Endothelial cell of umbilical vein (primary cell): ENCODE measurements at regions not wholly inside any gene's neighbourhood (a gene's known extent, or its start where the extent isn't known, plus 50 kb on each side); places are given as distances from the start of the nearest gene placed in this dataset.

Experiments used
- BruUV-seq: library from RNA; stranded (reverse); fragments of 400-500 nt; replicated peaks from 2 replicates; lab custom pipeline; 2021; lab: Mats Ljungman, UMichigan
- CTCF ChIA-PET: fragments of 300-600, 350-600 bp; sonication (Branson Sonifier 250); formaldehyde crosslinking; loops from one replicate; lab custom pipeline; 2021; ENCODE audit warnings: antibody characterized with exemption, inconsistent platforms; lab: Charles Lee
- POLR2A ChIA-PET: fragments of 300-600, 350-600 bp; sonication (Branson Sonifier 250); formaldehyde crosslinking; loops from one replicate; lab custom pipeline; 2021; ENCODE audit warnings: antibody characterized with exemption, inconsistent platforms; lab: Charles Lee
- DNase-seq: peaks from one replicate; pipeline ENCODE4 v3.0.0-alpha.2; 2011; ENCODE audit warnings: low read depth, low spot score
- FAIRE-seq: peaks from 2 replicates; lab custom pipeline; 2011; peaks lifted over from hg19 to GRCh38; lab: Jason Lieb, UNC
- H2AFZ ChIP-seq: 2 replicates; pipeline ENCODE4 v1.6.0; 2012; ENCODE audit warnings: low read depth, low read length, control low read depth, inconsistent platforms
- H3K27ac ChIP-seq: 2 replicates; pipeline ENCODE4 v1.5.1; 2011; ENCODE audit warnings: low read depth, mild to moderate bottlenecking, control low read depth, low read length, moderate library complexity; ENCODE audit not compliant: insufficient read depth
- H3K27me3 ChIP-seq, 2 experiments: 2 replicates each; pipeline versions ENCODE4 v1.6.0 to v1.6.1; 2011; ENCODE audit warnings: low read length in 2 of 2, mixed read lengths in 1 of 2; ENCODE audit not compliant: control insufficient read depth in 2 of 2, insufficient read depth in 2 of 2
- H3K36me3 ChIP-seq, 2 experiments: 2 replicates in 1 of 2; 3 replicates in 1 of 2; pipeline ENCODE4 v1.5.1; 2011; ENCODE audit warnings: low read length in 2 of 2, mild to moderate bottlenecking in 1 of 2, moderate library complexity in 1 of 2; ENCODE audit not compliant: control insufficient read depth in 2 of 2, insufficient read depth in 2 of 2; ENCODE audit errors: extremely low read depth in 1 of 2
- H3K4me1 ChIP-seq: 3 replicates; pipeline ENCODE4 v1.5.1; 2011; ENCODE audit warnings: mild to moderate bottlenecking, low read length; ENCODE audit not compliant: control insufficient read depth, insufficient read depth; ENCODE audit errors: extremely low read depth
- H3K4me2 ChIP-seq: 2 replicates; pipeline ENCODE4 v1.6.1; 2011; ENCODE audit warnings: low read length, control low read depth, mixed read lengths; ENCODE audit not compliant: insufficient read depth
- H3K4me3 ChIP-seq, 3 experiments: fragments of 200-600 bp in 1 of 3; sonication (generic), shearing (Covaris generic) in 1 of 3; replicated peaks in 1 of 3; 2 replicates each; pipeline ENCODE4 v1.5.1; 2011 to 2016; ENCODE audit warnings: control low read depth in 3 of 3, low read length in 3 of 3, mild to moderate bottlenecking in 2 of 3, inconsistent platforms in 1 of 3, low read depth in 1 of 3, moderate library complexity in 1 of 3; ENCODE audit not compliant: insufficient read depth in 1 of 3
- H3K79me2 ChIP-seq: 2 replicates; pipeline ENCODE4 v1.6.0; 2012; ENCODE audit warnings: low read length, inconsistent platforms; ENCODE audit not compliant: control insufficient read depth, insufficient read depth
- H3K9ac ChIP-seq: replicated peaks from 2 replicates; pipeline ENCODE3; 2011; ENCODE audit warnings: low read length, control low read depth; ENCODE audit not compliant: insufficient read depth; ENCODE audit errors: extremely low read depth
- H3K9me1 ChIP-seq: replicated peaks from 3 replicates; pipeline ENCODE4 v1.6.0; 2011; ENCODE audit warnings: mild to moderate bottlenecking, low read length; ENCODE audit not compliant: control insufficient read depth, insufficient read depth; ENCODE audit errors: extremely low read depth
- H3K9me3 ChIP-seq: replicated peaks from 2 replicates; pipeline ENCODE4 v1.5.1; 2012; ENCODE audit warnings: low read length, inconsistent platforms; ENCODE audit not compliant: control insufficient read depth, insufficient read depth
- H4K20me1 ChIP-seq: replicated peaks from 2 replicates; pipeline ENCODE3; 2011; ENCODE audit warnings: mild to moderate bottlenecking, low read length; ENCODE audit not compliant: control insufficient read depth, insufficient read depth; ENCODE audit errors: extremely low read depth
- EZH2 ChIP-seq: IDR thresholded peaks from 2 replicates; pipeline ENCODE4 v1.6.1; 2012; ENCODE audit warnings: borderline replicate concordance, low read depth, mild to moderate bottlenecking, moderate library complexity, low read length, inconsistent platforms; ENCODE audit not compliant: severe bottlenecking
- FOS ChIP-seq: IDR thresholded peaks from 2 replicates; pipeline ENCODE4 v1.6.1; 2011; ENCODE audit warnings: mild to moderate bottlenecking, low read length, moderate library complexity, borderline replicate concordance; ENCODE audit not compliant: insufficient read depth
- GATA2 ChIP-seq: IDR thresholded peaks from 2 replicates; pipeline ENCODE4 v1.7.0; 2011; ENCODE audit warnings: low read depth, mild to moderate bottlenecking, moderate library complexity, mixed read lengths, low read length; ENCODE audit not compliant: insufficient read length, insufficient read depth
- JUN ChIP-seq: IDR thresholded peaks from 2 replicates; pipeline ENCODE4 v1.6.1; 2011; ENCODE audit warnings: borderline replicate concordance, low read depth; ENCODE audit not compliant: insufficient read length, insufficient read depth
- MYC ChIP-seq: IDR thresholded peaks from one replicate; pipeline ENCODE4 v1.6.1; 2011; ENCODE audit warnings: mild to moderate bottlenecking, low read depth, low read length
- POLR2A ChIP-seq: IDR thresholded peaks from 2 replicates; pipeline ENCODE4 v1.6.1; 2012; ENCODE audit warnings: low read depth, mild to moderate bottlenecking, control low read depth, low read length
- POLR2AphosphoS5 ChIP-seq: IDR thresholded peaks from 2 replicates; pipeline ENCODE4 v1.6.1; 2012; ENCODE audit warnings: low read depth, mild to moderate bottlenecking, control low read depth, low read length, moderate library complexity; ENCODE audit not compliant: insufficient read depth
- dilution Hi-C: fragments of 300-500 bp; cut with MboI; formaldehyde crosslinking; loops from one replicate; pipeline ENCODE4 v1.15.0; 2019; ENCODE audit warnings: low sequenced_read_pairs; ENCODE audit not compliant: extremely low pct_ligation_motif_present
- intact Hi-C: fragments of 100-400 bp; cut with micrococcal nuclease; formaldehyde crosslinking; loops from one replicate; pipeline ENCODE4 v1.10.0; 2022
- TF ChIP-seq, protein P1 (sequence below): IDR thresholded peaks from 2 replicates; pipeline ENCODE4 v1.6.1; 2011; ENCODE audit not compliant: insufficient read depth, insufficient read length
- TF ChIP-seq, protein P2 (sequence below), 2 donors: IDR thresholded peaks; 1 replicate in 1 of 2; 2 replicates in 1 of 2; pipeline ENCODE4 v1.5.1; 2011; ENCODE audit warnings: low read length in 2 of 2, mild to moderate bottlenecking in 2 of 2, moderate library complexity in 2 of 2, control low read depth in 1 of 2, inconsistent platforms in 1 of 2, low read depth in 1 of 2; ENCODE audit not compliant: insufficient read depth in 1 of 2; ENCODE audit errors: extremely low read depth in 1 of 2

DNA sequence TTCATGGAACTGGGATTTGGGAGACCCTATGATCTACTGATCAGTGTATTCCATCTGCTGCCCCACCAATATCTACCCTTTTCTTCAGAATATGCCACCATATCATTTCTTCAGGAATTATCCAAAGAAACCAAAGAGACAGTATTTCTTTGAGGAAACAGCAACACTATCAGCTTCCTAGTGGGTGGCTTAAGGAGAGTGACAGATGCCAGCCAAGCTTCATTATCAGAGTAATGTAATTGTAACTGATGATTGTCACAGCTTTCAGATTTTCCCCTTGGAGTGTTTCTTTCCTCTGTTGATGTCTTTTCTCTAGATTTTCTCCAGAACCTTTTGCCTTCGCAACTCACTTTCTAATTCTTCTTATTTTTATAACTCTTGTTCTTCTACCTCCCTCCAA is 934.4 kb upstream of the LRRN3 start:
- H3K9ac ChIP-seq, result no peak overlapping the region
- DNase-seq, result no peak
- H3K9me1 ChIP-seq, result no peaks in the 10 kb centered on the region
- H3K9me3 ChIP-seq, result no peaks in the 10 kb centered on the region
- no peak for FAIRE-seq
- H4K20me1 ChIP-seq, result no peaks in the 10 kb centered on the region
- H2AFZ ChIP-seq, result no peak overlapping the region
- intact Hi-C loops, result no loop called here
- dilution Hi-C loops, result no loop called here
- H3K27me3 ChIP-seq, result no peaks in the 10 kb centered on the region
- BruUV-seq, result no TSS peak
- POLR2A ChIA-PET, result no interaction called here
- H3K27ac ChIP-seq, result no peak overlapping the region
- CTCF ChIA-PET, result no interaction called here
- H3K4me2 ChIP-seq, result no peak overlapping the region
- H3K4me1 ChIP-seq, result no peaks in the 10 kb centered on the region
- no peak for TF ChIP-seq GATA2
- TF ChIP-seq POLR2AphosphoS5, result no peak
- TF ChIP-seq, protein P1, sequence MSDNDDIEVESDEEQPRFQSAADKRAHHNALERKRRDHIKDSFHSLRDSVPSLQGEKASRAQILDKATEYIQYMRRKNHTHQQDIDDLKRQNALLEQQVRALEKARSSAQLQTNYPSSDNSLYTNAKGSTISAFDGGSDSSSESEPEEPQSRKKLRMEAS, result no peak
- no peak for TF ChIP-seq JUN
- TF ChIP-seq EZH2, result no peak
- TF ChIP-seq, protein P2, sequence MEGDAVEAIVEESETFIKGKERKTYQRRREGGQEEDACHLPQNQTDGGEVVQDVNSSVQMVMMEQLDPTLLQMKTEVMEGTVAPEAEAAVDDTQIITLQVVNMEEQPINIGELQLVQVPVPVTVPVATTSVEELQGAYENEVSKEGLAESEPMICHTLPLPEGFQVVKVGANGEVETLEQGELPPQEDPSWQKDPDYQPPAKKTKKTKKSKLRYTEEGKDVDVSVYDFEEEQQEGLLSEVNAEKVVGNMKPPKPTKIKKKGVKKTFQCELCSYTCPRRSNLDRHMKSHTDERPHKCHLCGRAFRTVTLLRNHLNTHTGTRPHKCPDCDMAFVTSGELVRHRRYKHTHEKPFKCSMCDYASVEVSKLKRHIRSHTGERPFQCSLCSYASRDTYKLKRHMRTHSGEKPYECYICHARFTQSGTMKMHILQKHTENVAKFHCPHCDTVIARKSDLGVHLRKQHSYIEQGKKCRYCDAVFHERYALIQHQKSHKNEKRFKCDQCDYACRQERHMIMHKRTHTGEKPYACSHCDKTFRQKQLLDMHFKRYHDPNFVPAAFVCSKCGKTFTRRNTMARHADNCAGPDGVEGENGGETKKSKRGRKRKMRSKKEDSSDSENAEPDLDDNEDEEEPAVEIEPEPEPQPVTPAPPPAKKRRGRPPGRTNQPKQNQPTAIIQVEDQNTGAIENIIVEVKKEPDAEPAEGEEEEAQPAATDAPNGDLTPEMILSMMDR (IDR thresholded peaks at IDR 0.05; ENCODE audit: extremely low read depth in 1 of 2, insufficient read depth in 1 of 2, low read depth in 1 of 2, low read length in 2 of 2), result no peak
- no peak for TF ChIP-seq FOS
- no peak for TF ChIP-seq POLR2A
- TF ChIP-seq MYC, result no peak
- H3K4me3 ChIP-seq, result no peak overlapping the region
- H3K79me2 ChIP-seq, result no peaks in the 10 kb centered on the region
- no peaks in the 10 kb centered on the region for H3K36me3 ChIP-seq
